ENCODE measurements at regions not wholly inside any gene's neighbourhood (a gene's known extent, or its start where the extent isn't known, plus 50 kb on each side); places are given as distances from the start of the nearest gene placed in this dataset.

DNA sequence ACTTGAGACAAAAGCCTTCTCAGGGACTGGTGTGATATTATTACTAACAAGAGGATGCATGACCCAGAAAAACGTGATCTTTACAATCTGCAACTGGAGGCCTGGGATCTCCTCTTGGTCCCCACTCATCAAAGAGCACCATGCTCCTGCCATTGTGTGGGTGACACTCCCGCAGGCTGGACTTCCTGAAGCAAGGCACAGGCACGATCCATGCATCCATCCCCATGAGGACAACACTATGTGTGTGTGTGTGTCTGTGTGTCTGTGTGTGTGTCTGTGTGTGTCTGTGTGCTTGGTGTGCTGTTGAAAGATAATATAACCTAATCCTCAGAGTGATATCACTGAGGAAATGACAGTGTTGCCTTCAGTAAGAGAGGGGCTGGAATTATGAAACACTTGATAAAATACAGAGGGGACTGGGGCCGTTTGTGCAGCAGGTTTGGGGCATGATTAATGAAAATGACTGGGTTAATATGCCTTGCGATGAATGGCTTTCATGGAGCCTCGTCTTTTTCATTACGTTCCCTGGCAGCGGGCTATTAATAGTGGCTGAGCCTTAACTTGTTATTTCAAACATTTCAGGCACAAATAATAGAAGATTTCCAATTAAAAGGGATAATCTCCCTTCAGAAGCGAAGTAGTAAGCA is 180.8 kb upstream of the TCERG1L start:
- DNase-seq: no peak

GRCh38 chr10:131493432-131493831 is 181.9 kb upstream of the TCERG1L start:
- no peak for DNase-seq

- DNase-seq: no peak
Observed at GRCh38 chr10:131494451-131494850, 182.9 kb upstream of the TCERG1L start.

DNA sequence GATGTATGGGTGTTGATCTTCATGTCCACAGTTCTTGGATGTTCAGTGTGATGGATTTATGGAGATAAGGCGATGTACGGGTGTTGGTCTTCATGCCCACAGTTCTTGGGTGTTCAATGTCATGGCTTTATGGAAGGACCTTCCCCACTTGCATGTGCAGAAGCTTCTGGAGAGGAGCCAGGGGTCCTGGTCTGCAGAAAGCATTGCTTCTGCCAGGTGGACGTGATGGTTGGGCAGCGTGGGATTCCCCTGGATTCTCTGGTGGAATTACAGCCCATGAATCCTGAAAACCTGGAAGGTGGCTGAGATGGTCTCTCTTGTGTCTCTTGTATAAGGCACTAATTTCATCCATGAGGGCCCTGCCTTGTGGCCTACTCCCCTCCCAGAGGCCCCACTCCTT is 183.7 kb upstream of the TCERG1L start:
- no peak for DNase-seq

- no peak for DNase-seq
Observed at GRCh38 chr10:131495892-131496291, 184.4 kb upstream of the TCERG1L start.

DNA sequence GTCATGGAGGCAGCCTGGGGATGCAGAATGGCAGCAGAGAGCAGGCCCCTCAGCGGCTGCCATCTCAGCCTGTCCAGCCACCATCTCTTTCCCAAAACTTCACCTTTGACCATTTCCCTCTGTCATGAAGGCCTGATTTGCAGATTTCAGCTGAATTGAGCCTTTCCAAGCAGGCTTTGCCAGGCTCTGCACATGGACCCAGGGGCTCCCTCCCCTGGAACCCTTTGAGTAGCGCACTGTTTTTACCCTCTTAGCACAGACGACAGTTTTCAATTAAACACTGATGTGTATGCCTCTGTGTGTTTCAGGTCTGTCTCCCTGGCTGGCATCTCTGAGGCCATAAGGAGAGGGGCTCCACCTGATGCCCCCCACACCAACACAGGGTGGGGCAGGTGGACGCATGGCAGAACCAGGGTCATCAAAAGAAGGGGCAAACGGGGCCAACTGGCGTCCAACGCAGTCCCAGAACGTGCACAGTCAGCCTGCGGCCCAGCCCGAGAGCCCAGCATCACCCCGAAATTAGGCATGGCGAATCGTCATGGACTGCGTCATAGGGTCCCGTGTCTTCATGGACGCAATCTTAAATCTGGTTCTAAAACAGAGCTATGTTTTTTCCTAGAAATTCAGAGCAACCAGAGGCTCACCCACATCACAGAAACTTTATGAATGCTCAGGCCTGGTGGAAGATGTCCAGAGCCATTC is 185.0 kb upstream of the TCERG1L start:
- no peak for DNase-seq

GRCh38 chr10:131499566-131499965 is 188.0 kb upstream of the TCERG1L start:
- DNase-seq: no peak

DNA sequence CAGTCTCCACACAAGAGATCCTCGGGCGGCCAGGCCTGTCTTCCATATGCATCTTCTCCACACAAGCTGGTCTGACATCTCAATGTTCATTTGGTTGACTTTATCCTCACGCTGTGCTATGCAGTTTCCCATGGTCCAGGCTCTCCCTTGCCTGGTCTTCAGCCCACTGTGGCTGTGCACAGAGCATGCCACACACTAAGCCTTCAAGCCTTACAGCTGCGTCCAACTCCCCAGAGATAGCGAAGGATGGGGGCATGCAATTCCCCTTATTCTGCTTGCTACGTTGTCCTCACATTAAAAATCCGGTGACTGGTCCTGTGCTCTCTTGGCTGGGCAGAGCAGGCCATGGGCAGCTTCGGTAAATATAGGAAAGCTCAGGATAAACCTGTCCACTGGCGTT is 188.7 kb upstream of the TCERG1L start:
- DNase-seq: no peak

GRCh38 chr10:131500892-131501291 is 189.4 kb upstream of the TCERG1L start:
- DNase-seq: no peak

DNA sequence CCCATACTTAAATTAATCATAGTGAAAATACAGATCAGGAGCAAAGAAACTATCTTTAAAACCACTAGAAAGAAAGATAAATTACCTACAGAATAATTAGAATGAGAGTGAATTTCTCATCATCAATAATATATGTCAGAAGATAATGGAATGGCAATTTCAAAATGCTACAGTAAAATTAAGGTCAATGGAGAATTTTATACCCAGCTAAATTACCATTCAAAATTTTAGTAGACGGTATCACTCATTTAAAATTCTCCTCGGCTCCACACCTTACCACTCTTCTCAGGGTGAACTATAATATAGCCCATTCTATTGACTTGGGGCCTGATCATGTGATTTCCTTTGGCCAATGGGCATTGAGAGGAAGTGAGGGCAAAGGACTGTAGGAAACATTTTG is 192.5 kb upstream of the TCERG1L start:
- DNase-seq: no peak

GRCh38 chr10:131511391-131511790 is 199.9 kb upstream of the TCERG1L start:
- no peak for DNase-seq

DNA sequence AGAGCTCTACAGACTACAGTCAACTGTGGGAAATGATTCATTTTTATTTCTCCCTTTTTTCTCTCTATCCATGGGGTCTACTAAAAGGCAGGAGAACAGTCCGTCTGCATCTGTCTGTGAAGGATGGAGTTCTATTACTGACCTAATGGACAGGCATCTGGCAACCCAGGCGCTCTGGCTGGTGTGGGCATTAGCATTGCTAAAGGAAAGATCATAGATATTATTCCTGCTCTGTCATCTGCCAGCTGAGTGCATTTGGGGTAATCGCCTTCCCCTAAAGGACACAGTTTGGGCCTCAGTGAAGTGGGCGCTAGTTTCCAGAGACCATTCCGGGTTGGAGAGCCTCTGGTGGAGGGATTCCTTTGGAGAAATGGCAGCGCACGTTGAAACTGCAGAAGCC is 201.3 kb upstream of the TCERG1L start:
- DNase-seq: no peak

DNA sequence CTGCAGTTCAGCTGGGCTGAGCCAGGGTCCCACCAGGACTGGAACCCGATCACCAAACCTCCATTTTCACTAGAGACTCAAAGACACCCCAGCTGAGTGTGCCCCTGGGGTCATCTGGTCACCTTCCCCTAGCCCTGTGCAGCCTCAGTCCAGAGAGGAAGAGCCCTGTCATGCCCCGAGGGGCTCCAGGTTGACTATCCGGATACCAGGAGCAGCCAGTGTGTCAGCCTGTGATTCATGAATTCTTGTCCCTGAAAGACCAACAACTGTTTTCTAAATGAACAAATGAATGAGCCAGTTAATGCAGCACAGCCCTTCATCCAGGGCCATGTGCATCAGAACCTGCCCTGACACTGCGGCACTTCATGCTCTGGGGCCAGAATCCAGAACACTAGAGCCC is 201.9 kb upstream of the TCERG1L start:
- no peak for DNase-seq

DNA sequence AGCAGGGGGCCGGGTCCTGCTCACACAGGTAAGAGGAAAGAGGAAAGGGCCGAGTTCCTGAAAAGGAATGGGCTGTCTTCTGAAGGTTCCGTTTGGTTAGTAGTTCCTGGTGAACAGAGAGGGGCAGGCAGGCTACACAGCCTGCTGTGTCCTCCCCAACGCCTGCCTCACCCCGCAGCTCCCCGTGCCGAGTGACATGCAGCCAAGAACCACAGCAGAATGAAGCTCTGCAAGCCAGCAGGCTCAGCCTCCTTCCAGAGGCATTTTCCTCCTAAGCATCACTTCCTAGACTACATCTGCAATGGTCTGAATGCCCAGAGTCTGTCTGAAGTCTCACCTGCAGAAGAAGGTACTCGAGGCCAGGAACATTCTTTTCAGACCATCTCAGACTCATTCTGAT is 202.4 kb upstream of the TCERG1L start:
- DNase-seq: no peak

- no peak for DNase-seq
Observed at GRCh38 chr10:131514454-131514853, 202.9 kb upstream of the TCERG1L start.

DNA sequence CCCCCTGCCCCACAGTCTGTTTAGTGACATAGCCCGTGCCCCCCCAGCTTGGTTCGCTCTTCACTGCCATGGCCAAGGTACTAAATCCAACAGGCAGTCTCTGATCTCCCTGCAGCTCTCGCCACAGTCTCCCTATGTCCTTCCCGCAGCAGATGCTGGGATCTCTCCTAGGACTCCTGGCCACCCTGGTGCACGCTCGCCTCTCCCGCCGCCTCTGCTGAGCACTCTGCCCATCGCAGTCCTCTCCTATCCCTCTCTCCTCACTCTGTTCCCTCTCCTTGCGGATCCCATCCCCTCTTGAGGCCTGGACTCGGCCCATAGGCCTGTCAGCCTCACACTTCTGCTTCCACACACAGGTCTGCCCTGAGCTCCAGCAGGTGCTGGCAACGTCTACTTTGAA is 204.8 kb upstream of the TCERG1L start:
- DNase-seq: no peak

DNA sequence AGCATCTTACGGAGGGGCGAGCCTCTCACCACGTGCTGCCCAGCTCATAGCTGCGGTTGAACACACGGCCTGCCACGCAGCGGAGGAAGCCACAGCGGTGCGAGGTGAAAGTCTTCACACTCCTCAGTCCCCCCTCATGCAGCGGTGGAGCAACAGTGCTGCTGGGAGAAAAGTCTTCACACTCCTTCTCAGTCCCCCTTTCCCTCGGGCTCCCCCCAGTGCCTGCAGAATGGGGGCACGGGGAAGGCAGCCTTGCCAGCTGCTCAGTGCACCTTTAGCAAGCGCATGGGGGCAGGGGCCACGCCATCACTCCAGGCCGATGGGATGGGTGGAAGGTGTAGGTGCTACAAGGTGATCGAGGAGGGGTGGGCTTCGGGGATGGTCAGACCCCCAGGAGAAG is 206.3 kb upstream of the TCERG1L start:
- DNase-seq: no peak

GRCh38 chr10:131519723-131520605 is 208.4 kb upstream of the TCERG1L start:
- DNase-seq: no peak

DNA sequence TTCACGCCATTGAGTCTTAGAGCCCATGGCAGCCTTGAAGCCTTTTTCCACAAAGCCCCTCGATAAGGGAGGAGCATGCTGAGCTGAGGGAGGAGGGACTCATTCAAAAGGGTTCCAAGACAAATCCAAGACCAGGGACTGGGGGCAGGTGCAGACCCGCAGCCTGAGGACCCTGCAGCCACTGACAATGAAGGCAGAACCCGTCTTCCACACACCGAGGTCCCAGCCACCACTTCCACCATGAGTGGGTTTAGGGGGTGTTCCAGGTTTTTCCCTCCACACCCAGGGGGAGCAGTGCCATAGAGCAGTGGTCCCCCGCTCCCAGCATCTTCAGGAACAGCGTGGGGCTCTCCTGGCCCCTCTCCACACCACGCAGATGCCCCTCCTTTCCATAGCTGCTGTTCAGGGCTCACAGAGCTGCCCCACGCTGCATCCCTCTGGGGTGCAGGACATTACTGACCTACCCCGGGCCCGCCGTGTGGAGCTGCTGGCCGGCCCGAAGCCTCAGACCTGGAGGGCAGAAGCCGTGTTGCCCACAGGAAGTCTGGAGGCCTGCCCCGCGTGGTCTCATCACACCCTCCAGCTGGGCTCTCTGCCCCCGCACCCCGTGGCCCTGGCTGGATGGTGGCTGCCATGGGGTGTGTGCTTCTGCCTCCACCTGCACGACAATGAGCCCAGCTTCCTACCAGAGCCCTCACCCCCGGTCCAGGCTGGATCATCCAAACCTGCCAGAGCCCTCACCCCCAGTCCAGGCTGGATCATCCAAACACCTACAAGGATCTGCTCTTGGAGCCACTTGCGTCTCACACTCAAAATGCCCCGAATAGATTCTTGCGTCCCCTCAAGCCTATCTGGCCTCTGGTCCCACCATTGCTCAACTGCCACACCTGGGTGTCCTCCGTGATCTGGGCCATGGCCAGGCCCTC is 220.0 kb upstream of the TCERG1L start:
- DNase-seq: no peak

- DNase-seq: no peak
Observed at GRCh38 chr10:131532291-131532690, 220.8 kb upstream of the TCERG1L start.

DNA sequence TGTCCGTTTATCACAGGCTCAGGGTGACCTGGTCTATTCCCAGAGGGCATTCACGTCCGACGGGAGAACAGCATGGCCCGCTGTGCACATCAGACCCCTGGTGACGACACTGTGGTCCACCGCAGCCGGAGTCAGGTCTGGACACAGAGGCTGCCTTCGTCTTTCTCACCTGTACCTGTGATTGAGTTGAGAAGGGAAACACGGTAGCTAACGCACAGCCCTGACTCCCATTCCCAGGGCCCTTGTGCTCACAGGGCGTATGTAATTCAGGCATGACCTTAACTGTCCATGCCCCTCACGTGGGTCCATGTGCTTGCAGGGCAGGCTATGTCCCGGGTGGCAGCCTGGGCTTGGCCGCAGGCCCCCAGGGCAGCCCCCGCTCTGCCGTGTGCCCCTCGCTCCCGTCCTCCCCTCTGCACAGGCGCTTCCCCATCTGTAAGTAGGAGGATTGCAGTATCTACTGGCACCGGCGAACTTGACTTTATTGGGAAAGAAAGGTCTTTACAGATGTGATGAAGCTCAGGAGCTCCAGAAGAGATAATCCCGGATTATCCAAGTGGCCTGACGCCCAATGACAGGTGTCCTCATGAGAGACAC is 221.3 kb upstream of the TCERG1L start:
- DNase-seq: no peak

- DNase-seq: no peak
Observed at GRCh38 chr10:131533846-131534526, 222.5 kb upstream of the TCERG1L start.
